ENCODE measurements at regions not wholly inside any gene's neighbourhood (a gene's known extent, or its start where the extent isn't known, plus 50 kb on each side); places are given as distances from the start of the nearest gene placed in this dataset.
A peak's percentile ranks its signal among the peaks of the same experiment; 100 is the strongest.

- peak; percentile 63 for DNase-seq (ENCODE audit: low spot score)
- intact Hi-C loops (cut with DNase I), result no loop called here
These were observed 49.9 kb upstream of the HS6ST1 start for GRCh38 chr2:128368437-128369107.

- DNase-seq (ENCODE audit: low spot score), result peak; percentile 61
These were observed 50.5 kb upstream of the HS6ST1 start for GRCh38 chr2:128369108-128369555.

GRCh38 chr2:128369602-128370467, 51.2 kb upstream of the HS6ST1 start:
- DNase-seq (ENCODE audit: low spot score), result peak; percentile 49
- intact Hi-C loops (cut with DNase I), result no loop called here

More at GRCh38 chr2:128369108-128369555, 50.5 kb upstream of the HS6ST1 start:
- intact Hi-C loops (cut with DNase I), result no loop called here

GRCh38 chr2:128370468-128371247, 52.0 kb upstream of the HS6ST1 start:
- peak; percentile 47 for DNase-seq (ENCODE audit: low spot score)
- intact Hi-C loops (cut with DNase I), result no loop called here

GRCh38 chr2:128371248-128371630, 52.6 kb upstream of the HS6ST1 start:
- intact Hi-C loops (cut with DNase I), result no loop called here
- peak; percentile 56 for DNase-seq (ENCODE audit: low spot score)

GRCh38 chr2:128371648-128372345, 53.1 kb upstream of the HS6ST1 start:
- DNase-seq (ENCODE audit: low spot score), result peak; percentile 66
- intact Hi-C loops (cut with DNase I), result no loop called here

- DNase-seq (ENCODE audit: low spot score), result peak; percentile 67
- intact Hi-C loops (cut with DNase I), result no loop called here
These were observed 54.1 kb upstream of the HS6ST1 start for GRCh38 chr2:128372621-128373341.

- DNase-seq (ENCODE audit: low spot score), result peak; percentile 60
- intact Hi-C loops (cut with DNase I), result no loop called here
These were observed 54.9 kb upstream of the HS6ST1 start for GRCh38 chr2:128373451-128374000.

- intact Hi-C loops (cut with DNase I), result no loop called here
- peak; percentile 61 for DNase-seq (ENCODE audit: low spot score)
These were observed 55.5 kb upstream of the HS6ST1 start for GRCh38 chr2:128374001-128374710.

- intact Hi-C loops (cut with DNase I), result no loop called here
- DNase-seq (ENCODE audit: low spot score), result peak; percentile 72
These were observed 56.2 kb upstream of the HS6ST1 start for GRCh38 chr2:128374711-128375413.

- intact Hi-C loops (cut with DNase I), result no loop called here
- DNase-seq (ENCODE audit: low spot score), result peak; percentile 74
These were observed 56.8 kb upstream of the HS6ST1 start for GRCh38 chr2:128375454-128375853.

GRCh38 chr2:128376241-128377041, 57.8 kb upstream of the HS6ST1 start:
- peak; percentile 73 for DNase-seq (ENCODE audit: low spot score)
- intact Hi-C loops (cut with DNase I), result no loop called here

GRCh38 chr2:128377071-128377910, 58.6 kb upstream of the HS6ST1 start:
- DNase-seq (ENCODE audit: low spot score), result peak; percentile 61
- intact Hi-C loops (cut with DNase I), result no loop called here

- intact Hi-C loops (cut with DNase I), result no loop called here
These were observed 59.8 kb upstream of the HS6ST1 start for GRCh38 chr2:128378231-128379020.

More at GRCh38 chr2:128378231-128379020, 59.8 kb upstream of the HS6ST1 start:
- peak; percentile 68 for DNase-seq (ENCODE audit: low spot score)
